Panc1 (cell line): ENCODE measurements at regions not wholly inside any gene's neighbourhood (a gene's known extent, or its start where the extent isn't known, plus 50 kb on each side); places are given as distances from the start of the nearest gene placed in this dataset.

Source experiments
- ATAC-seq: fragments of 200-7000 bp; cut with Tn5 transposase; 2 replicates; pipeline ENCODE4 v1.9.1; 2020; ENCODE audit warnings: mild to moderate bottlenecking, moderate library complexity
- BruUV-seq: library from RNA; stranded (reverse); fragments of 400-500 nt; replicated peaks from 2 replicates; lab custom pipeline; 2021; lab: Mats Ljungman, UMichigan
- CTCF ChIA-PET: fragments of 300-600 bp; sonication (Branson Sonifier 250); formaldehyde crosslinking; loops from one replicate; lab custom pipeline; 2022; ENCODE audit warnings: antibody characterized with exemption; lab: Charles Lee
- POLR2A ChIA-PET: fragments of 300-600 bp; sonication (Branson Sonifier 250); formaldehyde crosslinking; loops from one replicate; lab custom pipeline; 2022; ENCODE audit warnings: antibody characterized with exemption; lab: Charles Lee
- DNase-seq: peaks from one replicate; pipeline ENCODE4 v3.0.0-alpha.2; 2010; ENCODE audit warnings: low read depth, low spot score
- H3K27ac ChIP-seq: 2 replicates; pipeline ENCODE4 v1.5.1; 2011; ENCODE audit warnings: mild to moderate bottlenecking, low read length, inconsistent platforms
- H3K27me3 ChIP-seq: fragments of 200-500 bp; sonication (Bioruptor generic); 2 replicates; pipeline ENCODE4 v1.6.0; 2014; ENCODE audit warnings: low read length, inconsistent platforms; ENCODE audit not compliant: control insufficient read depth, insufficient read depth
- H3K36me3 ChIP-seq: fragments of 200-500 bp; sonication (Bioruptor generic); 2 replicates; pipeline ENCODE4 v1.5.1; 2014; ENCODE audit warnings: inconsistent platforms, mild to moderate bottlenecking, low read length, moderate library complexity; ENCODE audit not compliant: control insufficient read depth, insufficient read depth
- H3K4me1 ChIP-seq: 2 replicates; pipeline ENCODE4 v1.5.1; 2011; ENCODE audit warnings: inconsistent platforms, mild to moderate bottlenecking, low read length, moderate library complexity; ENCODE audit not compliant: control insufficient read depth, insufficient read depth
- H3K4me3 ChIP-seq, 2 experiments: 2 replicates each; pipeline ENCODE4 v1.5.1; 2011 to 2012; ENCODE audit warnings: low read depth in 2 of 2, low read length in 2 of 2, mild to moderate bottlenecking in 2 of 2, inconsistent platforms in 1 of 2, moderate library complexity in 1 of 2
- H3K9me3 ChIP-seq: fragments of 200-500 bp; sonication (Bioruptor generic); 2 replicates; pipeline ENCODE4 v1.5.1; 2014; ENCODE audit warnings: low read depth, mild to moderate bottlenecking, inconsistent platforms, low read length, moderate library complexity; ENCODE audit not compliant: control insufficient read depth, insufficient read depth
- POLR2AphosphoS5 ChIP-seq: IDR thresholded peaks from 2 replicates; pipeline ENCODE4 v1.6.1; 2012; ENCODE audit warnings: mild to moderate bottlenecking, low read depth, low read length, moderate library complexity
- SIN3A ChIP-seq: IDR thresholded peaks from 2 replicates; pipeline ENCODE4 v1.6.1; 2012; ENCODE audit warnings: low read depth, mild to moderate bottlenecking, low read length, moderate library complexity, borderline replicate concordance; ENCODE audit not compliant: insufficient read depth
- TCF7L2 ChIP-seq: IDR thresholded peaks from 2 replicates; pipeline ENCODE4 v1.6.1; 2011; ENCODE audit warnings: mild to moderate bottlenecking, low read depth, low read length, inconsistent platforms
- in situ Hi-C: cut with HindIII; loops from 2 replicates; pipeline ENCODE4 v1.10.0; 2016; ENCODE audit warnings: low sequenced_read_pairs, low pct_unique_long_range_greater_than_20kb
- intact Hi-C: fragments of 100-400 bp; cut with micrococcal nuclease; formaldehyde crosslinking; loops from one replicate; pipeline ENCODE4 v1.10.0; 2022; ENCODE audit not compliant: unreplicated experiment
- TF ChIP-seq, protein P1 (sequence below), 2 experiments: IDR thresholded peaks; 2 replicates each; pipeline ENCODE4 v1.6.1; 2011 to 2012; ENCODE audit warnings: low read depth in 2 of 2, control low read depth in 1 of 2, low read length in 1 of 2, mild to moderate bottlenecking in 1 of 2, moderate library complexity in 1 of 2; ENCODE audit not compliant: insufficient read depth in 1 of 2
- TF ChIP-seq, protein P2 (sequence below): fragments of 450-650 bp; IDR thresholded peaks from 2 replicates; pipeline ENCODE4 v1.5.1; 2017; ENCODE audit warnings: mild to moderate bottlenecking

DNA sequence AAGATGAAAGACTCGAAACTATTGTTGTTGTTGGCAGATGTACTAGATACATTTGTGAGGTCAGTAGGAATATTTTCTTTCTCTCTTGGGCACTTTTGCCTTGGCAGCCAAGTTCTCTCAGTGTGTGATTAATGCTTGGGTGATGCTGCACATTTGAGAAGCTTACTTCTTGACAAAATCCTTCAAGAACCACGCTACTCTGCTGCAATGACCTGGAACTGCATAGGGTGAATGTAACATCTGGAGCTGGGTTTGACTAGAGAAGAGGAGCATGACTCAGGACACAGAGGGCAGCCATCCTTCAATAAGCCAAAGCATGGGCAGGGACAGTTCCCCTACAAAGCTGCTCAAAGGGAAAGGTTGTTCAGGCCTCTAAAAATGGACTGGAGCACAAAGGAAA lies 75.5 kb upstream of the PUM3 start:
- TF ChIP-seq, protein P1, sequence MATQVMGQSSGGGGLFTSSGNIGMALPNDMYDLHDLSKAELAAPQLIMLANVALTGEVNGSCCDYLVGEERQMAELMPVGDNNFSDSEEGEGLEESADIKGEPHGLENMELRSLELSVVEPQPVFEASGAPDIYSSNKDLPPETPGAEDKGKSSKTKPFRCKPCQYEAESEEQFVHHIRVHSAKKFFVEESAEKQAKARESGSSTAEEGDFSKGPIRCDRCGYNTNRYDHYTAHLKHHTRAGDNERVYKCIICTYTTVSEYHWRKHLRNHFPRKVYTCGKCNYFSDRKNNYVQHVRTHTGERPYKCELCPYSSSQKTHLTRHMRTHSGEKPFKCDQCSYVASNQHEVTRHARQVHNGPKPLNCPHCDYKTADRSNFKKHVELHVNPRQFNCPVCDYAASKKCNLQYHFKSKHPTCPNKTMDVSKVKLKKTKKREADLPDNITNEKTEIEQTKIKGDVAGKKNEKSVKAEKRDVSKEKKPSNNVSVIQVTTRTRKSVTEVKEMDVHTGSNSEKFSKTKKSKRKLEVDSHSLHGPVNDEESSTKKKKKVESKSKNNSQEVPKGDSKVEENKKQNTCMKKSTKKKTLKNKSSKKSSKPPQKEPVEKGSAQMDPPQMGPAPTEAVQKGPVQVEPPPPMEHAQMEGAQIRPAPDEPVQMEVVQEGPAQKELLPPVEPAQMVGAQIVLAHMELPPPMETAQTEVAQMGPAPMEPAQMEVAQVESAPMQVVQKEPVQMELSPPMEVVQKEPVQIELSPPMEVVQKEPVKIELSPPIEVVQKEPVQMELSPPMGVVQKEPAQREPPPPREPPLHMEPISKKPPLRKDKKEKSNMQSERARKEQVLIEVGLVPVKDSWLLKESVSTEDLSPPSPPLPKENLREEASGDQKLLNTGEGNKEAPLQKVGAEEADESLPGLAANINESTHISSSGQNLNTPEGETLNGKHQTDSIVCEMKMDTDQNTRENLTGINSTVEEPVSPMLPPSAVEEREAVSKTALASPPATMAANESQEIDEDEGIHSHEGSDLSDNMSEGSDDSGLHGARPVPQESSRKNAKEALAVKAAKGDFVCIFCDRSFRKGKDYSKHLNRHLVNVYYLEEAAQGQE (IDR thresholded peaks at IDR 0.05; ENCODE audit: insufficient read depth in 1 of 2, low read depth in 2 of 2, low read length in 1 of 2): no peak
- TF ChIP-seq POLR2AphosphoS5 (no peak), SIN3A (no peak)
- TF ChIP-seq, protein P2, sequence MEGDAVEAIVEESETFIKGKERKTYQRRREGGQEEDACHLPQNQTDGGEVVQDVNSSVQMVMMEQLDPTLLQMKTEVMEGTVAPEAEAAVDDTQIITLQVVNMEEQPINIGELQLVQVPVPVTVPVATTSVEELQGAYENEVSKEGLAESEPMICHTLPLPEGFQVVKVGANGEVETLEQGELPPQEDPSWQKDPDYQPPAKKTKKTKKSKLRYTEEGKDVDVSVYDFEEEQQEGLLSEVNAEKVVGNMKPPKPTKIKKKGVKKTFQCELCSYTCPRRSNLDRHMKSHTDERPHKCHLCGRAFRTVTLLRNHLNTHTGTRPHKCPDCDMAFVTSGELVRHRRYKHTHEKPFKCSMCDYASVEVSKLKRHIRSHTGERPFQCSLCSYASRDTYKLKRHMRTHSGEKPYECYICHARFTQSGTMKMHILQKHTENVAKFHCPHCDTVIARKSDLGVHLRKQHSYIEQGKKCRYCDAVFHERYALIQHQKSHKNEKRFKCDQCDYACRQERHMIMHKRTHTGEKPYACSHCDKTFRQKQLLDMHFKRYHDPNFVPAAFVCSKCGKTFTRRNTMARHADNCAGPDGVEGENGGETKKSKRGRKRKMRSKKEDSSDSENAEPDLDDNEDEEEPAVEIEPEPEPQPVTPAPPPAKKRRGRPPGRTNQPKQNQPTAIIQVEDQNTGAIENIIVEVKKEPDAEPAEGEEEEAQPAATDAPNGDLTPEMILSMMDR: no peak
- Histone ChIP-seq H3K27ac (no peak overlapping the region), H3K4me1 (no peaks in the 10 kb centered on the region), H3K9me3 (no peaks in the 10 kb centered on the region), H3K36me3 (no peaks in the 10 kb centered on the region), H3K27me3 (no peaks in the 10 kb centered on the region; the same call in 1 of the 2 replicates), H3K4me3 (no peak overlapping the region)
- CTCF ChIA-PET: no interaction called here
- DNase-seq (no peak), ATAC-seq (no peak)
- POLR2A ChIA-PET: no interaction called here
- no TSS peak for BruUV-seq
- in situ Hi-C loops: no loop called here
- intact Hi-C loops: no loop called here

DNA sequence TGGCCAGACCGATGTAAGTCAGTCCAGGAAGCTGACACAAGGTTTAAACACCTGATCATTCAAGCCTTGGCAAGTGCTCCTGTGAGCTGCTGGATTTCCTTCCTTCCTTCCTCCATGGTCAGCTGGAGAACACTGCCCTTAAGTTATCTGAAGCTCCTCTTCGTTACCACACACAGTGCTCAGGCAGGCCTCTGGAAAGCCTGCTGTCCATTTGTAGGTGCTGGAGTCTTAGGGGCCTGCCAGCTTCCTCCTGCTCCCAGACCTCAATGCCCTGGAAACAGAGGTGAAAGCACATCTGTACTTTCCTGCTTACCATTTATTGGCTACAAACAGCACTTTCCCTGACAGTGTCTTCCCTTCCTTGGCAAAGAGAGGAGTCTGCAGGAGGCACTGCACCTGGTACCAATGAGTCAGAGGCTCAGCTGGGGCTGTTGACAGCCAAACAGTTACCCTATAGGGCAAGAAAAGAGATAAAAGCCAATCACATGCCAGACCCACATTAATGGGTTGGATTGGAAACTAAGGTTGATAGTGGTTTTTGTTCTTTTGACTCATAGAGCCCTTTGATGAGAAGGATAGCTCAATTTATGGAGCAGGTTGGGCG lies 72.6 kb upstream of the PUM3 start:
- Histone ChIP-seq H3K27ac (no peak overlapping the region), H3K4me3 (no peak overlapping the region), H3K4me1 (no peaks in the 10 kb centered on the region), H3K27me3 (no peaks in the 10 kb centered on the region; the same call in 1 of the 2 replicates), H3K36me3 (no peaks in the 10 kb centered on the region), H3K9me3 (no peaks in the 10 kb centered on the region)
- no peak for ATAC-seq
- in situ Hi-C loops (no loop called here), intact Hi-C loops (no loop called here)
- ChIA-PET POLR2A (no interaction called here), CTCF (no interaction called here)
- TF ChIP-seq, protein P2: no peak
- TF ChIP-seq, protein P1 (IDR thresholded peaks at IDR 0.05; ENCODE audit: insufficient read depth in 1 of 2, low read depth in 2 of 2, low read length in 1 of 2): no peak
- TF ChIP-seq TCF7L2 (no peak), POLR2AphosphoS5 (no peak), SIN3A (no peak)
- BruUV-seq: no TSS peak
- no peak for DNase-seq
